GM21381 (cell line): ENCODE measurements at regions not wholly inside any gene's neighbourhood (a gene's known extent, or its start where the extent isn't known, plus 50 kb on each side); places are given as distances from the start of the nearest gene placed in this dataset.
A peak's percentile ranks its signal among the peaks of the same experiment; 100 is the strongest.

Experiments used
- ATAC-seq: cut with Tn5 transposase; IDR thresholded peaks from one replicate; pipeline ENCODE4 v1.9.1; 2021; ENCODE audit warnings: mild to moderate bottlenecking, moderate library complexity; ENCODE audit not compliant: unreplicated experiment

DNA sequence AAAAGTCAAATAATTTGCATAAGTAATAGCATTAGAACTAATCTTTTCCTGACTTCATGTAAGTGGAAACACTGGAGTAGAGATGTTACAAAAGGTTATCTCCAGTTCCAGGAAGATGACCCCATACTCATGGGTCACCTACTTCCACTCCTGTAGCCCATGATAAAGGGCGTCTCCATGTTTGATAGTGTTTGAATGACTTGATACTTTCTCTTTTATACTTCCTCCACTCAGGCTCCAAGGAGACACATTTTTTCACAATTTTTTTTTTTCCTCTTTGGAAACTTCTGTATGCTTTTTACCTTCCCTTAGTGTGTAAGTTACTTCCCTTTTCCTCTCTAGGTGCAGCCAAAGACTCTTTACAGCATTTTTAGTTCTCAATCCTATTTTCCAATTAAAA is 382.1 kb upstream of the B3GALT2 start:
- ATAC-seq: no peak

DNA sequence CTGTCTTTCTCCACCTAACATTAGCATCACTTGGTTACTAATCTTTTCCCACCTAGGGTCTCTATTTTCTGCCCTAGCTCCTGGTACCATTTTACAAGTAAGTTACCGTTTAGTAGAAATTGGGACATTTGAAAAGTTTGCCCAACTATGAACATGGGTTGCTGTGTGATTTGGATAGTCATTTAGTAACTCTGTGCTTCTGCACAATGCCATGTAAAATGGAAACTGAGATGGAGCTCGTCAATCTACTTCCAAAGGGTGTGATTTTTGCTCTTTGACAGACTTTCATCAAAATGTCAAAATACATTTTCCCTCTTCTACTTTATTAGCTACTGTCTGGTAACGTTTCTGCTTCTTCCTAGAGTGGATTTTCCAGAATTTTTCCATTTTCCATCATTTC is 381.5 kb upstream of the B3GALT2 start:
- ATAC-seq: no peak

DNA sequence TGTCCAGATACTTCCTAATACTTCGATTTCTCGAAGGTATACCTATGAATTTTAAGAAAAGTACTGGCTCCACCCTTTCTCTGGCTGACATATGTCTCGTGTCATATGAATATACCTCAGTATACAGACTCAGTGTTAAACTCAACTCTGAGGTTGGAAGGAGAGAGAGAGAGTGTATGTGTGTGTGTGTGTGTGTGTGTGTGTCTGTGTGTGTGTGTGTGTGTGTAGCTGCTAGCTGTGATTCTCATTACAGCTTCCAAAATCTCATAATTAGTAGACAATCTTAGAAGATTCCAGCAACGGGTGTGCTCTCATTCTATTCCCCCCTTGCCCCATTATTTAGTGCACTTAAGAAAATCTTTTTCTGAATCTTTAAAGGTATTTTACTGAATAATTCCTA is 380.3 kb upstream of the B3GALT2 start:
- no peak for ATAC-seq

DNA sequence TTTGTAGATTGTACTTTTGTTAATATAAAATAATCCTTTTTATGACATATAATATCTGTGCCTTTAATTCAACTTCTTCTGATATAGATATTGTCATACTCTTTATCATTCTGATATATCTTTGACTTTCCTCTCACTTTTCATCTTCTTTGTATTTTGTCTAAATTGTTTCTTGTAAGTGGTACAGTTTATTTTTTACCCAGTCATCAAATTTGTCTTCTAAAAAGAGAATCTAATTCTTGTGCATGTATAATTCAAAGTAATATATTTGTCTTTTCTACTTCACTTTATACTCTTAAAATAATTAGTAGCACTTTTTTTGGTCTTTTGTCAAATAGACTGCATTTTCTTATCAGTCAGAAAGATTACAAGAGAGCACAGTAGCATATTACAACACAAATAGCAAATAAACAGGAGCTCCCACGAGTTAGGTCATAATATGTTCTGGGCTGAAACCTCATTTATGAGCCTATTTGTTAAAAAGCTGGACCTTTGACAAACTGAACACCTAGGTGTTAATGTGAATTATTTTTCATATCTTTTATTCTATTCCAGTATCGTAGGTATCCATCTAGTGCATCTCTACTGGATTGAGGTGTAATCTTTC is 379.7 kb upstream of the B3GALT2 start:
- ATAC-seq: no peak

DNA sequence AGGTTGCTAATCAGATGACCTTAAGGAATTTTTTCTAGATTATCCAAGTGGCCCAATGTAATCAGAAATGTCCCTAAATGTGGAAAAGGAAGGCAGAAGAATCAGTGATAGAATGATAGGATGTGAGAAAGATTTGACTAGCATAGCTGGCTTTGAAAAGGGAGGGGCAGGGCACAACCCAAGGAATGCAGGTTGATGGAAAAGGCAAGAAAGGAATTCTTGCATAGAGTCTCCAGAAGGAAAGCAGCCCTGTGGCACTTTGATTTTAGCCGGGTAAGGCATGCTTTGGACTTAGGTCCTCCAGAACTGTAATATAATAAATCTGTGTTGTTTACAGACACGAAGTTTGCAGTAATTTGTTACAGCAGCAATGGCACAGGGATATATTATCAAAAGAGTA is 375.7 kb upstream of the B3GALT2 start:
- ATAC-seq: no peak

GRCh38 chr1:193558491-193559028 is 372.1 kb upstream of the B3GALT2 start:
- ATAC-seq: no peak

DNA sequence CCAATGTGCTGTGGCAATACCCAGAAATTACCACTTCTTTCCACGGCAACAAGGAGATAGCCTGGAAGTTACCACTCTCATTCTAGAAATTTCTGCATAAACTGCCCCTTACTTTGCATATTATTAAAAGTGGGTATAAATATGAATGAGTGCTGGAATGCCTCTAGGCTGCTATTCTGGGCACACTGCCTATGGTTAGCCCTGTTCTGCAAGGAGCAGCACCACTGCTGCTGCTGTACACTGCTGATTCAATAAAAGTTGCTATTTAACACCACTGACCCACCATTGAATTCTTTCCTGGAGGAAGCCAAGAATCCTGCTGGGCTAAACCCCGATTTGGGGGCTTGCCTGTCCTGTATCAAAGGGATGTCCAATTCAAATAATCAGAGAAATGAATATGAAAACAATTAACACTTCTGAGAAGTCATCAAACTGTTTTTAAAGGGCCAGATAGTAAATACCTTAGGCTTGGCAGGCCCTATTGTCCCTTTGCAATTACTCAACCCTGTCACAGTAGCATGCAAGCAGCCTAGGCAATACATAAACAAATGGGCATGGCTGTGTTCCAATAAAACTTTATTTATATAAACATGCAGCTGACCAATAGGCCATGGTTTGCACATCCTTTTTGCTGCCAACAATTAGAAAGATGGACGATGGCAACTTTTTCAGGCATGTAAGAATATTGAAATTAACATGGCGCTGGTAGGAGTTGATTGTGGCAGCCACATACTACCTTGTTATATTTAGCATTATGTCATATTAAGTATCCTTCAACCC is 369.4 kb upstream of the B3GALT2 start:
- ATAC-seq: no peak

DNA sequence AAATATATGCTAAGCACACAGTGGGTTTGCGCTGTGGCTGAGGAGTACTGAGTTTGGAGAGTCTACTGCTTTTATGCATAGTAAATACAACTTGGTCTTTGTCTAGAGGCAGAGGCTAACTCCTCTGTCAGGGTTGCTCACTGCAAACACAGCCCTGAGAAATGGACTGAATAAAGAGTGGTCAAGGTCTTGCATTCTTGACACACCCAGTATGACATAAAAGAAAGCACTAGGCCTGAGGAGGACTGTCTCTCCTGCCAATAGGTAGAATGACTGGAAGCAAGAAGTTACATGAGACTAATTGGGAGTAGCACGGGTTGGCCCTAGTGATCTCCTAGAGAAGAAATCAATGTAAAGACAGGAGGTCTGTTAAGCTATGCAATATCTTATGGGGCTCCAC is 367.2 kb upstream of the B3GALT2 start:
- no peak for ATAC-seq

DNA sequence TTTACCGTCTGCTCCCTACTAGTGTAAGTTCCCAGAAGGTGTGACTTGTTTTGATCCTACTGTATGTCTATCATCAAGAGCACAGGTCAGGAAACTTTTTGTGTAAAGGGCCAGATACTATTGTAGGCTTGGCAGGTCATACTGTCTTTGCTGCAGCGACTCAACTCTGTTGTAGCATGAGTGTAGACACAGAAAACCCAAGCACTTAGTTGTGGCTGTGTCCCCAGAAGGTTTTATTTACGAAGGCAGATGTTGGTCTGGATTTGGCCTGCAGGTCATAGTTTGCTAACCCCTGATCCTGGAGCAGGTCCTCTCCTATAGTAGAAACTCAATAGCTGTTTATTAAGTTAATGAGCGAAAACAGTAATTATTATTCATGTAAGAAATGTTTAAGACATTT is 365.9 kb upstream of the B3GALT2 start:
- no peak for ATAC-seq

GRCh38 chr1:193549081-193549480 is 362.7 kb upstream of the B3GALT2 start:
- ATAC-seq: no peak

DNA sequence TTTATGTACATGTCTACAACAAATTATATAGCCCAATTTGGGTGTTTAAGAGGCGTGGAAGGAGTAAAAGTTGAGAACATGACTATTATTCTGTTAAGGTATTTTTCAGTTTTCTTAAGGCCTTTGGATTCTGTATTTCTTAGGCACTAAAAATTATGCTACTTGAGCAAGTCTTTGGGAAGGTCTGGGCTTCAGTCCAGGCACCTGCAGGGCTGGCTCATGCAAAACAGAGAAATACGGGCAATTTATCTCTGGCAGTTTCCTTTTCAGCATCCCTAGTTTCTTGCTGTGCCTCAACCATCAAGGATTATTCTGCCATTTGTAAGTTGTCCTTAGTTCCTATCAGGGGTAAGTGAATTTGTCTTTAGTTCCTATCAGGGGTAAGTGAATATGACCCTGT is 358.8 kb upstream of the B3GALT2 start:
- no peak for ATAC-seq

GRCh38 chr1:193543259-193543658 is 356.8 kb upstream of the B3GALT2 start:
- no peak for ATAC-seq

- ATAC-seq: no peak
These were observed 356.3 kb upstream of the B3GALT2 start for GRCh38 chr1:193542690-193543089.

GRCh38 chr1:193540511-193540910 is 354.1 kb upstream of the B3GALT2 start:
- peak; percentile 10 for ATAC-seq

DNA sequence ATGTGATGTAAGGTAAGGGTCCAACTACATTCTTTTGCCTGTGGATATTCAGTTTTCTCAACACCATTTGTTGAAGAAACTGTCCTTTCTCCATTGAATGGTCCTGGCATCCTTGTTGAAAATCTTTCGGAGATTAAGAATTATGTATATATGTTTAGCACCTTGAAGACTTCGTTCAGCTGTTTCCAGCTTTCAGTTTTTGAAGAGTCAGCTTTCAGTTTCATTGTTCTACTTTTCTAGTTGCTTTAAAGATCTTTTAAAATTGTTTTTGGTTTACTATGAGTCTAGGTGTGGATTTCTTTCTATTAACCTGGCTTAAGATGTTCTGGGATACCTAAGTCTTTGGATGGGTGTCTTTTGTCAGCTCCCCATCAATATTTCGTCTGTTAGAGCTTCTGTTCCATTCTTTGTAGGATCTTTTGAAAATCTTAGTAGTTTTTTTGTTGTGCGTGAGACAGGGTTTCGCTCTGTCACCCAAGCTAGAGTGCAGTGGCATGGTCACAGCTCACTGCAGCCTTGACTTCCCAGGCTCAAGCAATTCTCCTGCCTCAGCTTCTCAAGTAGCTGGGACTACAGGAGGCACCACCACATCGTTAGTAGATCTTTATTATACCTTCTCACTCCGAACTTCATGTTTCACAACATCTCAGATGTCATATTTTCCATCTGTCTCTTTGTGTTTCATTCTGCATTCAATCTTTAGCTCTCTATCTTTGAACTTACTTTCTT is 353.5 kb upstream of the B3GALT2 start:
- ATAC-seq: peak; percentile 54

DNA sequence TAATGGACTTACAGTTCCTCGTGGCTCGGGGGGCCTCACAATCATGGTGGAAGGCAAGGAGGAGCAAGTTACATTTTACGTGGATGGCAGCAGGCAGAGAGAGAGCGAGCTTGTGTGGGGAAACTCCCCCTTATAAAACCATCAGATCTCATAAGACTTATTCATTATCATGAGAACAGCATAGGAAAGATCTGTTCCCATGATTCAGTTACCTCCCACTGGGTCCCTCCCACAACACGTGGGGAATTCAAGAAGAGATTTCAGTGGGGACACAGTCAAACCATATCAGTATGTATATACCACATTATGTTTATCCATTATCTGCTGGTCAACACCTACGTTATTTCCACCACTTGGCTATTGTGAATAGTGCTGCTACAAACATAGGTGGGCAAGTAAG is 352.3 kb upstream of the B3GALT2 start:
- no peak for ATAC-seq

DNA sequence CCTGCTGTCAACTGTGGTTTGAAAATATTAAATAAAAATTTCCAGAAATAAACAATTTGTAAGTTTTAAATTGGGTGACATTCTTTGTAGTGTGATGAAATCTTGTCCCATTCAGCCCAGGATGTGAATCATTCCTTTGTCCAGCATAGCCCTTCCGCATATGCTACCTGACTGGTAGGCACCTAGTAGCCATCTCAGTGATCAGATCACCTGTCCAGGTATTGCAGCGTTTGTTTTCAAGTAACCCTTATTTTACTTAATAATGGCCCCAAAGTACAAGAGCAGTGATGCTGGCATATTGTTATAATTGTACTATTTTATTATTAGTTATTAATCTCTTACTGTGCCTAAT is 351.6 kb upstream of the B3GALT2 start:
- ATAC-seq: no peak

GRCh38 chr1:193537266-193538002 is 351.0 kb upstream of the B3GALT2 start:
- peak; percentile 85 for ATAC-seq

DNA sequence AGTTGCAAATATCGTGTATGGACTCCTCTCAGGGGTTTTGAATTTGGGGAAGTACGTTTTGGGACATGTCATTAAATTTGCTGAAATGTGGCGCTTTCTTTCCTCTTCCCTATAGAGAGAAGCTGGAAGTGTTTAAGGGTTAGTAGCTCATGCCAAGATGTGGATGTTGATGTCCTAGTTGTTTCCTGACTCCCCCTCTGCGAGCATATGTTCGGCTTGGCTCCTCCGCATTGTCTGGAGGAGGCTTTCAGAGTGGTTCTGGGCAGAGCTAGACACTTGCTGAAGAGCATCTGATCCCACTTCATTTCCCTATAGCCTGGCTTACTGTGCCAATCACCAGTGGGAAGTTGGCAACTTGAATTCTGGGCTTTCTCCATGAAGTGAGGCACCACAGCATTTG is 347.4 kb upstream of the B3GALT2 start:
- ATAC-seq: no peak

DNA sequence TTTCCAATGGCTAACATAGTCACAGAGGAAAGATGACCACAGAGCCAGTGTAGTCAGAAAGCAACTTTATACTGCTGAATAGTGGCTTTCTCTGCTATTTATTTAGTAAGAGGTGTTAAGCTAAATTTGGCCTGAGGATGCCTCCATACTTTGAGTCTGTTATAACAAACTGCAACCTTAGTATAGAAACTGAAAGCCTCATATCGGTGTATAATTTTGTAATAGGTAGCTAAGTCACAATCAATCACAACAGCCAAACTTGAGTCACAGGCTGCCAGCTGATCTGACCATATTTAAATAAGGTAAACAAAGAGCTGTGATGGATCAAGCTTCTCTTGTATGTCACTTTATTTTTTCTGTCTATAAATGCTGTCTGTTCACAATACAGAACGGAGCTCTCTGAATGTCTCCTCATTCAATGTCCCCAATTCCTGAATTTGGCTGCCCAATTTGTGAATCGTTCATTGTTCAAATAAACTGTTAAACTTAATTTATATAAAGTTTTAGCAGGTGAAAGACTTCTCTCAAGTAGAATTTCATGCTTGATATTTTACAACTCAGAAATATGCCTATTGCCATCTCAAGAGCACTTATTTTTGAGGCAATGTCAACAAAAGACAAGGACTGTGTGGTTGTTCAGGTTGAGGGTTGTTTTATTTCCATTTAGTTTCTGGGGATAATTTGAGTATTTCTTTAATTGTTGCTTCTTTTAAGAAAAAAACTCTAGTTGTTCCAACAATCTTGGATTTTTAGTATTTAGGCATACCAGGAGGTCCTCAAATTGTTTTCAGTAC is 339.7 kb upstream of the B3GALT2 start:
- peak; percentile 69 for ATAC-seq
